Keratinocyte (primary cell): ENCODE measurements at regions not wholly inside any gene's neighbourhood (a gene's known extent, or its start where the extent isn't known, plus 50 kb on each side); places are given as distances from the start of the nearest gene placed in this dataset.

Experiments
- DNase-seq: peaks from one replicate; pipeline ENCODE4 v3.0.0-alpha.2; 2011; ENCODE audit warnings: low read depth, missing footprints, low spot score
- FAIRE-seq: peaks from 2 replicates; lab custom pipeline; 2011; peaks lifted over from hg19 to GRCh38; lab: Jason Lieb, UNC
- H2AFZ ChIP-seq: 2 replicates; pipeline ENCODE4 v1.6.0; 2012; ENCODE audit warnings: low read length, control low read depth, inconsistent platforms; ENCODE audit not compliant: control insufficient read depth
- H3K27ac ChIP-seq: 2 replicates; pipeline ENCODE4 v1.5.1; 2011; ENCODE audit warnings: low read length; ENCODE audit not compliant: control insufficient read depth, insufficient read depth
- H3K27me3 ChIP-seq: 3 replicates; pipeline ENCODE4 v1.6.0; 2011; ENCODE audit warnings: low read length; ENCODE audit not compliant: control insufficient read depth, insufficient read depth; ENCODE audit errors: extremely low read depth
- H3K36me3 ChIP-seq, 2 experiments: 2 replicates in 1 of 2; 3 replicates in 1 of 2; pipeline ENCODE4 v1.5.1; 2011; ENCODE audit warnings: low read length in 2 of 2, mild to moderate bottlenecking in 1 of 2; ENCODE audit not compliant: control insufficient read depth in 2 of 2, insufficient read depth in 2 of 2; ENCODE audit errors: extremely low read depth in 1 of 2
- H3K4me1 ChIP-seq: 3 replicates; pipeline ENCODE4 v1.5.1; 2011; ENCODE audit warnings: low read length; ENCODE audit not compliant: control insufficient read depth, insufficient read depth; ENCODE audit errors: extremely low read depth
- H3K4me2 ChIP-seq: 3 replicates; pipeline ENCODE4 v1.6.0; 2011; ENCODE audit warnings: low read depth, low read length; ENCODE audit not compliant: control insufficient read depth, insufficient read depth; ENCODE audit errors: extremely low read depth
- H3K4me3 ChIP-seq, 3 experiments: fragments of 200-600 bp in 1 of 3; sonication (generic) in 1 of 3; 2 replicates in 2 of 3; 3 replicates in 1 of 3; pipeline ENCODE4 v1.5.1; 2011 to 2016; ENCODE audit warnings: low read length in 3 of 3, mild to moderate bottlenecking in 3 of 3, control low read depth in 2 of 3, inconsistent platforms in 1 of 3, low read depth in 1 of 3, mixed read lengths in 1 of 3, mixed run types in 1 of 3, moderate library complexity in 1 of 3; ENCODE audit not compliant: control insufficient read depth in 2 of 3, insufficient read depth in 2 of 3; ENCODE audit errors: extremely low read depth in 1 of 3
- H3K79me2 ChIP-seq: 2 replicates; pipeline ENCODE4 v1.6.0; 2012; ENCODE audit warnings: low read length; ENCODE audit not compliant: control insufficient read depth, insufficient read depth
- H3K9ac ChIP-seq: 3 replicates; pipeline ENCODE4 v1.6.0; 2011; ENCODE audit warnings: low read length; ENCODE audit not compliant: control insufficient read depth, insufficient read depth; ENCODE audit errors: extremely low read depth
- H3K9me1 ChIP-seq: 3 replicates; pipeline ENCODE4 v1.6.0; 2011; ENCODE audit warnings: low read length; ENCODE audit not compliant: control insufficient read depth, insufficient read depth; ENCODE audit errors: extremely low read depth
- H3K9me3 ChIP-seq: 2 replicates; pipeline ENCODE4 v1.5.1; 2012; ENCODE audit warnings: low read depth, low read length; ENCODE audit not compliant: control insufficient read depth
- H4K20me1 ChIP-seq: 3 replicates; pipeline ENCODE4 v1.6.0; 2011; ENCODE audit warnings: low read length; ENCODE audit not compliant: control insufficient read depth, insufficient read depth; ENCODE audit errors: extremely low read depth
- EZH2 ChIP-seq: IDR thresholded peaks from one replicate; pipeline ENCODE4 v1.6.1; 2012; ENCODE audit warnings: inconsistent platforms, mild to moderate bottlenecking, low read length, moderate library complexity
- dilution Hi-C: fragments of 300-500 bp; cut with MboI; formaldehyde crosslinking; loops from one replicate; pipeline ENCODE4 v1.7.0; 2020; ENCODE audit warnings: low sequenced_read_pairs; ENCODE audit not compliant: extremely low pct_ligation_motif_present
- TF ChIP-seq, protein P1 (sequence below), 3 experiments: IDR thresholded peaks in 1 of 3; conservative IDR thresholded peaks in 1 of 3; optimal IDR thresholded peaks in 1 of 3; 2 replicates in 2 of 3; 3 replicates in 1 of 3; pipeline versions ENCODE3 to v1.5.1; 2011; ENCODE audit warnings: low read length in 3 of 3, mild to moderate bottlenecking in 3 of 3, moderate library complexity in 2 of 3, control low read depth in 1 of 3, inconsistent platforms in 1 of 3; ENCODE audit not compliant: insufficient read depth in 2 of 3; ENCODE audit errors: extremely low read depth in 1 of 3

DNA sequence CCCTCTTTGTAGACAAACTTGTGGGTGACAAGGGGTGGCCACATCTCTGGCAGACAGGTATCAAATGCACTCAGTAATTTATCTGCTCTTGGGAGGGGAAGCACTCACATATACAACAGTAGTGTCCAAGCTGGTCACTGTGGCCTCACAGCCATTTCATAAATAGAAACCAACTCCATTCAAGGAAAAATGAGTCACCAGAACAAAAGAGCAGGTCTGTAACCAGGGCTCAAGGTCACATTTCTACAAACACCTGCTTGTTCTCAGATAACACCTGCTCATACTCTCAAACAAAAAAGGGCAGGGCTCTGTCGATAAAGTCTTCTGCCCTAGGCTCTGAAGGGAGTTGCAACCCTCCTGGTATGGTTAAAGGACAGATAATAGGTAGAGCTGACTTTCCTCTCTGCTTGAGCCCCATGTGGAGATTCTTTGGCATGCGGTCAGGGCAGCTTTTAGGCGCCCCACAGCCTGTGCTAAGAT, 459.0 kb downstream of the BCL11A start:
- no peaks in the 10 kb centered on the region for H3K9me1 ChIP-seq
- dilution Hi-C loops, result no loop called here
- no peak overlapping the region for H3K4me3 ChIP-seq
- no peaks in the 10 kb centered on the region for H3K4me1 ChIP-seq
- no peaks in the 10 kb centered on the region for H3K79me2 ChIP-seq
- TF ChIP-seq, protein P1, sequence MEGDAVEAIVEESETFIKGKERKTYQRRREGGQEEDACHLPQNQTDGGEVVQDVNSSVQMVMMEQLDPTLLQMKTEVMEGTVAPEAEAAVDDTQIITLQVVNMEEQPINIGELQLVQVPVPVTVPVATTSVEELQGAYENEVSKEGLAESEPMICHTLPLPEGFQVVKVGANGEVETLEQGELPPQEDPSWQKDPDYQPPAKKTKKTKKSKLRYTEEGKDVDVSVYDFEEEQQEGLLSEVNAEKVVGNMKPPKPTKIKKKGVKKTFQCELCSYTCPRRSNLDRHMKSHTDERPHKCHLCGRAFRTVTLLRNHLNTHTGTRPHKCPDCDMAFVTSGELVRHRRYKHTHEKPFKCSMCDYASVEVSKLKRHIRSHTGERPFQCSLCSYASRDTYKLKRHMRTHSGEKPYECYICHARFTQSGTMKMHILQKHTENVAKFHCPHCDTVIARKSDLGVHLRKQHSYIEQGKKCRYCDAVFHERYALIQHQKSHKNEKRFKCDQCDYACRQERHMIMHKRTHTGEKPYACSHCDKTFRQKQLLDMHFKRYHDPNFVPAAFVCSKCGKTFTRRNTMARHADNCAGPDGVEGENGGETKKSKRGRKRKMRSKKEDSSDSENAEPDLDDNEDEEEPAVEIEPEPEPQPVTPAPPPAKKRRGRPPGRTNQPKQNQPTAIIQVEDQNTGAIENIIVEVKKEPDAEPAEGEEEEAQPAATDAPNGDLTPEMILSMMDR (optimal IDR thresholded peaks at IDR 0.05 in 1 of 3, IDR thresholded peaks at IDR 0.05 in 1 of 3, conservative IDR thresholded peaks at IDR 0.05 in 1 of 3; ENCODE audit: extremely low read depth in 1 of 3, insufficient read depth in 2 of 3, low read length in 3 of 3), result no peak
- no peak for TF ChIP-seq EZH2
- H3K27ac ChIP-seq, result no peak overlapping the region
- no peaks in the 10 kb centered on the region for H4K20me1 ChIP-seq
- H3K9me3 ChIP-seq, result no peaks in the 10 kb centered on the region
- H3K9ac ChIP-seq, result no peak overlapping the region
- H2AFZ ChIP-seq, result no peak overlapping the region
- H3K4me2 ChIP-seq, result no peak overlapping the region
- no peaks in the 10 kb centered on the region for H3K36me3 ChIP-seq
- DNase-seq, result no peak
- no peak for FAIRE-seq
- H3K27me3 ChIP-seq, result peaks cover 4% of the 10 kb centered on the region

DNA sequence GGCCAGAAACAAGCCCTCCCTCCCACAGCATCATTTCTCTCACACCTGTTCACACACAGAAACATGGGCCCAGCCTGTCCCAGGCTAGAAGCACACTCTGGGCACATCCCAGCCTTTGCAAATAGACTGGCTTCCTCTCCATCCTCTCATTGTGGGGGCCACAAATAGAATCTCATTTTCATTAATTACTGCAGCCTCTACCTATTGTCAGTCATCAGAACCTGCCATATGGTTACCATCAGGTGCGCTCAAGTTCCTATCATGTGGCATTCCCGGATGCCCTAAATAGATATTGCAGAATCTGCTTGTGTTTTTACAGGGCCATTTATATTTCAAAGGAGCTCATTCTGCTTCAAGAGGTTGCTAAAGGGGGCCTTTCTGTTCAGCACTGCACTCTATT, 460.7 kb downstream of the BCL11A start:
- no peaks in the 10 kb centered on the region for H3K79me2 ChIP-seq
- no peak overlapping the region for H3K27ac ChIP-seq
- H3K9me1 ChIP-seq, result no peaks in the 10 kb centered on the region
- H3K4me2 ChIP-seq, result no peak overlapping the region
- dilution Hi-C loops, result no loop called here
- H4K20me1 ChIP-seq, result no peaks in the 10 kb centered on the region
- H3K27me3 ChIP-seq, result peaks cover 4% of the 10 kb centered on the region
- no peak for TF ChIP-seq EZH2
- TF ChIP-seq, protein P1 (optimal IDR thresholded peaks at IDR 0.05 in 1 of 3, IDR thresholded peaks at IDR 0.05 in 1 of 3, conservative IDR thresholded peaks at IDR 0.05 in 1 of 3; ENCODE audit: extremely low read depth in 1 of 3, insufficient read depth in 2 of 3, low read length in 3 of 3), result no peak
- H3K9ac ChIP-seq, result no peak overlapping the region
- no peak for DNase-seq
- no peaks in the 10 kb centered on the region for H3K4me1 ChIP-seq
- FAIRE-seq, result no peak
- H2AFZ ChIP-seq, result no peak overlapping the region
- H3K36me3 ChIP-seq, result no peaks in the 10 kb centered on the region
- H3K4me3 ChIP-seq, result no peak overlapping the region
- no peaks in the 10 kb centered on the region for H3K9me3 ChIP-seq
